ENCODE measurements at regions not wholly inside any gene's neighbourhood (a gene's known extent, or its start where the extent isn't known, plus 50 kb on each side); places are given as distances from the start of the nearest gene placed in this dataset.

DNA sequence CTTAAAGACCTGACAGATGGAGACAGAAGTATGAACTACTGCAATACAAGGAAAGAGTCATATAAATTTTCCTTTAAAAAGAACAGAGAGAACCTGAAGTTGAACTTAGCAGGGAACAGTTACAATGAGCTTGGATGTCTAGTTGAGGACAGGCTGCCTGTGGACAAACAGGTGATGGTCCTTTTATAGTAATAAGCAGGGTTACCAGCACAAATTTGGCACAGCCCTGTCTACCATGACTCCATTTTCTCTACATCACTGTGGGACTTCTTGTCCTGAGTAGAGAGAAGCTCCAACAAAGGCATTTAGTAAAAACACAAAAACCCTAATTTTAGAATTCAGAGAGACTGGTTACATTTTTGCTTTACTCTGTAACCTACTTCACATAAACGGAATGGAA, 448.1 kb downstream of the PLCL1 start:
- TF ChIP-seq, protein P1, sequence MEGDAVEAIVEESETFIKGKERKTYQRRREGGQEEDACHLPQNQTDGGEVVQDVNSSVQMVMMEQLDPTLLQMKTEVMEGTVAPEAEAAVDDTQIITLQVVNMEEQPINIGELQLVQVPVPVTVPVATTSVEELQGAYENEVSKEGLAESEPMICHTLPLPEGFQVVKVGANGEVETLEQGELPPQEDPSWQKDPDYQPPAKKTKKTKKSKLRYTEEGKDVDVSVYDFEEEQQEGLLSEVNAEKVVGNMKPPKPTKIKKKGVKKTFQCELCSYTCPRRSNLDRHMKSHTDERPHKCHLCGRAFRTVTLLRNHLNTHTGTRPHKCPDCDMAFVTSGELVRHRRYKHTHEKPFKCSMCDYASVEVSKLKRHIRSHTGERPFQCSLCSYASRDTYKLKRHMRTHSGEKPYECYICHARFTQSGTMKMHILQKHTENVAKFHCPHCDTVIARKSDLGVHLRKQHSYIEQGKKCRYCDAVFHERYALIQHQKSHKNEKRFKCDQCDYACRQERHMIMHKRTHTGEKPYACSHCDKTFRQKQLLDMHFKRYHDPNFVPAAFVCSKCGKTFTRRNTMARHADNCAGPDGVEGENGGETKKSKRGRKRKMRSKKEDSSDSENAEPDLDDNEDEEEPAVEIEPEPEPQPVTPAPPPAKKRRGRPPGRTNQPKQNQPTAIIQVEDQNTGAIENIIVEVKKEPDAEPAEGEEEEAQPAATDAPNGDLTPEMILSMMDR (optimal IDR thresholded peaks at IDR 0.05 in 1 of 3, IDR thresholded peaks at IDR 0.05 in 1 of 3, conservative IDR thresholded peaks at IDR 0.05 in 1 of 3; ENCODE audit: extremely low read depth in 1 of 3, insufficient read depth in 2 of 3, low read length in 3 of 3) = no peak
- no peak for TF ChIP-seq EZH2 (IDR thresholded peaks at IDR 0.05; ENCODE audit: low read length)

Measured in keratinocyte (primary cell).